Upper lobe of right lung (tissue), 1 donor: ENCODE measurements at regions not wholly inside any gene's neighbourhood (a gene's known extent, or its start where the extent isn't known, plus 50 kb on each side); places are given as distances from the start of the nearest gene placed in this dataset.

Experiments
- ATAC-seq: fragments of 200-7000 bp; cut with Tn5 transposase; one replicate; pipeline ENCODE4 v1.9.1; 2020; ENCODE audit warnings: mild to moderate bottlenecking, moderate library complexity
- DNase-seq: peaks from one replicate; pipeline ENCODE4 v3.0.0-alpha.2; 2020
- H3K27ac ChIP-seq: fragments of 200-600 bp; one replicate; pipeline ENCODE4 v1.8.0; 2022
- H3K27me3 ChIP-seq: fragments of 200-600 bp; one replicate; pipeline ENCODE4 v1.8.0; 2022; ENCODE audit warnings: mild to moderate bottlenecking
- H3K36me3 ChIP-seq: fragments of 200-600 bp; one replicate; pipeline ENCODE4 v1.8.0; 2022
- H3K4me1 ChIP-seq: fragments of 200-600 bp; one replicate; pipeline ENCODE4 v1.8.0; 2022
- H3K4me3 ChIP-seq: fragments of 200-600 bp; one replicate; pipeline ENCODE4 v1.8.0; 2022; ENCODE audit warnings: mild to moderate bottlenecking
- H3K9me3 ChIP-seq: fragments of 200-600 bp; one replicate; pipeline ENCODE4 v1.8.0; 2022
- CTCF ChIP-seq: fragments of 200-600 bp; IDR thresholded peaks from one replicate; pipeline ENCODE4 v1.8.0; 2022; ENCODE audit warnings: antibody characterized with exemption
- intact Hi-C: fragments of 100-400 bp; cut with DNase I; formaldehyde crosslinking; loops from one replicate; pipeline ENCODE4 v1.11.0; 2022
- donor health status: DM: no; HTN: yes; CAD: no; lungs with severe emphysema.

- ATAC-seq: no peak
- intact Hi-C loops: no loop called here
These were observed 184.4 kb upstream of the FOXF1 start for GRCh38 chr16:86325895-86326294.

DNA sequence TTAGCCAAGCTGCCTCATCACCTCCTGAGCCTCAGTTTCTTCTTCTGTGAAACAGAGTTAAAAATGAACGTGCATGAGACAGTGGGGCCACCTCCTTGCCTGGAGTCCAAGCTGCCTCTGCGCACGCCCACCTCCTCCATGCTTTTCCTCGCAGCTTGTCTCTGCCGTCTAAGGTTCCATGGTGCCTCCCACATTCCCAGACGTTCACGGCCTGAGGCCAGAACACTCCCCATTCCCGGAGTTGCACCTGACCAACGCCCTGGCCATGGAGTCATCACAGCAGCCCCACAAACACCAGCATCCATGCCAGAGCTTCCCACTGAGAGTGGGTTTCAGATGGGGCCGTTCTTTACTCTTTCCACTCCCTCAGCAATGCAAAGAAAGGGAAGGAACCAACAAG, 183.0 kb upstream of the FOXF1 start:
- Histone ChIP-seq H3K4me3 (no peak overlapping the region), H3K4me1 (no peaks in the 10 kb centered on the region), H3K36me3 (no peaks in the 10 kb centered on the region), H3K27ac (no peak overlapping the region), H3K9me3 (no peaks in the 10 kb centered on the region), H3K27me3 (no peaks in the 10 kb centered on the region)
- no peak for TF ChIP-seq CTCF
- no peak for ATAC-seq
- peak; percentile 35 for DNase-seq
- intact Hi-C loops: no loop called here

More at GRCh38 chr16:86325895-86326294, 184.4 kb upstream of the FOXF1 start:
- no peaks in the 10 kb centered on the region for H3K4me1 ChIP-seq
- no peak for DNase-seq
- no peak overlapping the region for H3K4me3 ChIP-seq
- H3K36me3 ChIP-seq: no peaks in the 10 kb centered on the region
- H3K9me3 ChIP-seq: no peaks in the 10 kb centered on the region
- no peaks in the 10 kb centered on the region for H3K27me3 ChIP-seq
- TF ChIP-seq CTCF: no peak
- H3K27ac ChIP-seq: no peak overlapping the region

- DNase-seq: no peak
- ATAC-seq: no peak
- intact Hi-C loops: no loop called here
- H3K27ac ChIP-seq: no peak overlapping the region
- no peaks in the 10 kb centered on the region for H3K9me3 ChIP-seq
- no peaks in the 10 kb centered on the region for H3K36me3 ChIP-seq
- no peak for TF ChIP-seq CTCF
- no peaks in the 10 kb centered on the region for H3K27me3 ChIP-seq
- no peaks in the 10 kb centered on the region for H3K4me1 ChIP-seq
- no peak overlapping the region for H3K4me3 ChIP-seq
These were observed 179.4 kb upstream of the FOXF1 start for GRCh38 chr16:86330906-86331305.

GRCh38 chr16:86334079-86334635, 176.2 kb upstream of the FOXF1 start:
- H3K36me3 ChIP-seq: no peaks in the 10 kb centered on the region
- H3K9me3 ChIP-seq: no peaks in the 10 kb centered on the region
- no peak for TF ChIP-seq CTCF
- H3K4me3 ChIP-seq: no peak overlapping the region
- H3K27ac ChIP-seq: no peak overlapping the region
- intact Hi-C loops: no loop called here
- ATAC-seq (no peak), DNase-seq (no peak)
- no peaks in the 10 kb centered on the region for H3K27me3 ChIP-seq
- H3K4me1 ChIP-seq: no peaks in the 10 kb centered on the region

DNA sequence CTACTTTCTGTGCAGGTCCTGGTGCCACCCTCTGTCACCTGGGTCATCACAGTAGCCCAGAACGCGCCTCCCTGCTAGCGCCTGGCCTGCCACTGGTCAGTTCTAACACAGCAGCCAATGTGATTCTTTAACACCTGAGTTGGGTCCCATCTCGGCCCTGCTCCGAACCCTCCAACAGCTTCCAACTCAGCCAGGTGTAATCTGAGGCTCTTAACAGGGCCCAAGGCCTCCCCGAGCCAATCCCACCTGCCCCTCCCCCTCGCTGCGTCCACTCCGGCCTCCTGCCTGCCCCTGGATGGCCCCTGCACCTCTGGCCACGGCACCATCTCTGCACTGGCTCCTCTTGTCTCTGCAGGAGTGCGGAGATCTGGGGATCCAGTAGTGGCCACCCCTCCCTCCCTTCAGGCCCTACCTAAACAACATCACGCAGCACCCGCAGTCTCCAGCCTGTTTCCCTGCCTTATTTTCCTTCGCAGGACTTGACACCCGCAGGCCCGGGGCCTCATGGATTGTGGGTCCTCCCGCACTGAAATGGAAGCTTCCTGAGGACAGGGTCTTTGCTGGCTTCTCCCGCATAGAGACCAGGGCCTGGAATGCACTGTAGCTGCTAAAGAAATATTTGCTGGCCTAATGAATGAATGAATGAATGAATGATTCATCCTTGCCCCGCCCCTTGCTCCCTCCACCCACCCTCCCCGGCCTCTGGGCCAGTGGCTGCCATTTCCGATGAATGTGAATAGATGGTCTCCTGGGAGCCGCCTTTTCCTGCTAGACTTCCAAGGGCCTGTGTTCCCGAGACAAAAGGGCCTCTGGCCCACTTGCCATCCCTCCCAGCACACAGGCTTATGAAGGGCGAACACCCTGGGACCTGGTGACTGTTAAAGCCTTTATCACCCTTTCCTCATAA, 174.8 kb upstream of the FOXF1 start:
- TF ChIP-seq CTCF: no peak
- Histone ChIP-seq H3K4me1 (no peaks in the 10 kb centered on the region), H3K36me3 (no peaks in the 10 kb centered on the region), H3K27ac (no peak overlapping the region), H3K4me3 (no peak overlapping the region), H3K9me3 (no peaks in the 10 kb centered on the region), H3K27me3 (no peaks in the 10 kb centered on the region)
- DNase-seq (no peak), ATAC-seq (no peak)
- intact Hi-C loops: no loop called here
